Amniotic epithelial cell (primary cell): ENCODE measurements at regions not wholly inside any gene's neighbourhood (a gene's known extent, or its start where the extent isn't known, plus 50 kb on each side); places are given as distances from the start of the nearest gene placed in this dataset.
"Not testable (repeated sequence)": the region's sequence is repeated elsewhere in the genome, so short reads cannot be mapped to it uniquely, and the experiment has no call there.

Experiments used
- DNase-seq: peaks from one replicate; pipeline ENCODE4 v3.0.0-alpha.2; 2010; ENCODE audit warnings: low read depth

- no peak for DNase-seq
Observed at GRCh38 chr7:113230691-113231090, 112.3 kb upstream of the SMIM30 start.

GRCh38 chr7:113217314-113217713 is 99.0 kb upstream of the SMIM30 start:
- DNase-seq = peak; percentile 13

GRCh38 chr7:113216038-113216437 is 97.7 kb upstream of the SMIM30 start:
- DNase-seq = no peak

GRCh38 chr7:113209449-113210203 is 91.3 kb upstream of the SMIM30 start:
- peak; percentile 40 for DNase-seq

GRCh38 chr7:113207931-113208330 is 89.6 kb upstream of the SMIM30 start:
- no peak for DNase-seq

GRCh38 chr7:113207441-113207840 is 89.1 kb upstream of the SMIM30 start:
- DNase-seq = no peak

- DNase-seq = no peak
Observed at GRCh38 chr7:113204415-113204814, 86.1 kb upstream of the SMIM30 start.

- DNase-seq = no peak
Observed at GRCh38 chr7:113202284-113202683, 83.9 kb upstream of the SMIM30 start.

GRCh38 chr7:113200281-113200680 is 81.9 kb upstream of the SMIM30 start:
- no peak for DNase-seq

- no peak for DNase-seq
Observed at GRCh38 chr7:113199841-113200240, 81.5 kb upstream of the SMIM30 start.

GRCh38 chr7:113199136-113199535 is 80.8 kb upstream of the SMIM30 start:
- DNase-seq = no peak

GRCh38 chr7:113198226-113198625 is 79.9 kb upstream of the SMIM30 start:
- DNase-seq = no peak

GRCh38 chr7:113197274-113197673 is 78.9 kb upstream of the SMIM30 start:
- DNase-seq = peak; percentile 56

GRCh38 chr7:113188396-113188795 is 70.0 kb upstream of the SMIM30 start:
- DNase-seq = no peak

GRCh38 chr7:113179313-113179712 is 61.0 kb upstream of the SMIM30 start:
- peak; percentile 31 for DNase-seq

- DNase-seq = no peak
Observed at GRCh38 chr7:113176836-113177235, 58.5 kb upstream of the SMIM30 start.

- DNase-seq = not testable (repeated sequence)
Observed at GRCh38 chr7:113176180-113176579, 57.8 kb upstream of the SMIM30 start.

- no peak for DNase-seq
Observed at GRCh38 chr7:113175525-113176104, 57.3 kb upstream of the SMIM30 start.

- no peak for DNase-seq
Observed at GRCh38 chr7:113172726-113173125, 54.4 kb upstream of the SMIM30 start.

GRCh38 chr7:113170591-113170990 is 52.2 kb upstream of the SMIM30 start:
- DNase-seq = no peak
